Dedifferentiated amniotic fluid mesenchymal stem cell (primary cell): ENCODE measurements at regions not wholly inside any gene's neighbourhood (a gene's known extent, or its start where the extent isn't known, plus 50 kb on each side); places are given as distances from the start of the nearest gene placed in this dataset.

Experiments
- DNase-seq: peaks from one replicate; pipeline ENCODE4 v3.0.0-alpha.2; 2016; ENCODE audit errors: extremely low spot score

DNA sequence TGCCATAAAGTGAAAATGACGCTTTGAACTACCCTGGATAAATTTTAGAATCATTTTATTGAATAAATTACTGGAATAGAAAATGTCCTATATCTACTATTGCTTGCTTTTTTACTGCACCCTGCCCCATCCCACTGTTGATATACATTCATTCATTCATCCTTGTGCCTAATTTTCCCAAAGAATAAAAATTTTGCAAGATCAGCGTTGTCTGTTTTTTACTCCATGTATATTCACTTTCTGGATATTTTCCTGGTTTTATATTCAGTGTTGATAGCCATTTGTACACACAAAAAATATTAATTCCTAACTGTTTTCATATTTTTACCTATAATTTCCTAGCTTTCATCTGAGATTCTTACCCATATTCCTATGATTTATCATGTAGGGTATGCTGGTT is 262.9 kb upstream of the MAGI2 start:
- DNase-seq = no peak

- DNase-seq = no peak
Measured at GRCh38 chr7:79714081-79714480, 260.6 kb upstream of the MAGI2 start.

DNA sequence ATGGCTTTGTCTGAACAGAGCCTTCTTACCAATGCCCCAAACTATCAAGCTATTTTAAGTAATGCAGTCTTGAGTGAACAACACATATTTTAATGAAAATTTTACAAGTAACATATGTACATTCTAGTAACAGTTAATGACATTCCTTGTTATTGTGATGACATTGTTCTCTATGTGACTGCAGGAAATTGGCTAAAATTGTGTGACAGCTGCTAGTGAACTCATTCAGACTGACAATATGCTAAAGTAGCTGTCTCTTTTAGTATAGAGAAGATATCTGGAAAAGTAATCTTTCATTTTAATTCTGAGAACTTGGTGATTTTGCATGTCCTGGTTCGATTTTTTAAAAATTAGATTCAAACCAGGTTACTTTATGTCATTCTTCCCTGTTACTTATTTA is 259.8 kb upstream of the MAGI2 start:
- DNase-seq = no peak

GRCh38 chr7:79711660-79712059 is 258.2 kb upstream of the MAGI2 start:
- no peak for DNase-seq

GRCh38 chr7:79709574-79710409 is 256.3 kb upstream of the MAGI2 start:
- no peak for DNase-seq

GRCh38 chr7:79702116-79702515 is 248.6 kb upstream of the MAGI2 start:
- no peak for DNase-seq

- peak; percentile 54 for DNase-seq
Measured at GRCh38 chr7:79692015-79692414, 238.5 kb upstream of the MAGI2 start.

GRCh38 chr7:79691074-79691473 is 237.6 kb upstream of the MAGI2 start:
- DNase-seq = no peak

DNA sequence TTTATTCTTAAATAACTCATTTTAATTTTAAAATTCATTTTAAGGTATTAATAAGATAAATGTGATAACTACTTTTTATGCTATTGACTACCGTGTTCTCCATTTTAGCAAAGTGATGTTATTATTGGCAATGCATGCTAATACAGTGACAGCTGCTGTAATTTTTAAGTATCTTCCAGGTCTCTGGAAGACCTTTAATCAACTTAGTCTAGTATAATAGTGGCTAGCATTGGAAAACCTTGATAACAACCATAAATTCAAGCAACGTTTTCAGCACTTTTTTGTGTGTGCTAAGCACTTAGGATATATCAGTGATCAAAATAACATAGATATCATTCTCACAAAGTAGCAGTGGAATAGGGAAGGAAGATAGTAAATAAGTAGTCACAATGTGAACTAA is 230.9 kb upstream of the MAGI2 start:
- DNase-seq = no peak

- DNase-seq = no peak
Measured at GRCh38 chr7:79683916-79684315, 230.4 kb upstream of the MAGI2 start.

- DNase-seq = no peak
Measured at GRCh38 chr7:79683185-79683890, 229.9 kb upstream of the MAGI2 start.

- DNase-seq = no peak
Measured at GRCh38 chr7:79681454-79681853, 228.0 kb upstream of the MAGI2 start.

- DNase-seq = no peak
Measured at GRCh38 chr7:79673969-79674368, 220.5 kb upstream of the MAGI2 start.

DNA sequence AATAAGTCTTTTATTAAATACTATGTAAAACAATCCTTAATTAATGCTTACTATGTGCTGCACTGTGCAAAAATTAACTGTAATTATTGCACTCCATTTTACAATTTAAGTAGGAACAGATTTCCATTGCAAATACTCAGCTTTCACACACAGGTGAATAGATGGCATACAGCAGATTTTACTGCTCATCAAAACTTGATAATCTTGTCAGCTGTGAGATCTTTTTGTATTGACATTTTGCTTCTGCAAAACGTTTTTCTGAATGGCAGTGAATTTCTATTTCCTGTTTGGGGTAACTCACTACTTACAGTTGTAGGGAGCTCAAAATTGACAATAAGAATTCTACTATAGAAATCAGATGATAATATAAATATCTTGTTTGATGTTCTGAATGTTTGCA is 220.0 kb upstream of the MAGI2 start:
- no peak for DNase-seq

DNA sequence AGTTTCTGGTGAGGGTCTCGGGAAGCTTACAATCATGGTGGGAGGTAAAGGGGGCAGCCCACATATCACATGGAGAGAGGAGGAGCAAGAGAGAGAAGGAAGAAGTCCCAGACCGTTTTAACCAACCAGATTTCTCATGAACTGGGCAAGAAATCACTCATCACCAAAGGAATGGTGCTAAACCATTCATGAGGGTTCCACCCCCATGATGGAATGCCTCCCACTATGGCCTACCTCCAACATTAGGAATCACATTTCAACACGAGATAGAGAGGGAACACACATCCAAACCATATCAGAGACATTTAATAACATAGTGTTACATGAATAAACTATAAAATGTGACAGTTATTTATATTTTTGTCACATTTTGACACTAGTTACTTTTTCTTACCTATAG is 214.8 kb upstream of the MAGI2 start:
- no peak for DNase-seq

DNA sequence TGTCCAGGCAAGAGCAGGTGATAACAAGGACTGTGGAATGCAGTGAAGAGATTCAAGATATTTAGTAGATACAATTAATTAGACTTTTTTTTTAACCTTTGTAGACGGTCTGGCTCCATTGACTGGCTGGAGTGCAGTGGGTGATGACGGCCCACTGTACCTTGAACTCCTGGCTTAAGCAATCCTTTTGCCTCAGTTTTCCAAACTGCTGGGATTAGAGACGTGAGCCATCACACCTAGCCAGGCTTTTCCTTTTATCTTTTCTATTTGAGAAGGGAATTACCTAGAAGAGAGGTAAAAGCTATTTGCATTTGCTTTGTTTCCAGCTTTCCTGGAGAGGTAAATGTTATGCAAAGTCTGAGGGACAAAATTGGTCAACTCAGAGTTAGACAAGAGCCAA is 213.0 kb upstream of the MAGI2 start:
- no peak for DNase-seq

GRCh38 chr7:79664884-79665676 is 211.6 kb upstream of the MAGI2 start:
- no peak for DNase-seq

DNA sequence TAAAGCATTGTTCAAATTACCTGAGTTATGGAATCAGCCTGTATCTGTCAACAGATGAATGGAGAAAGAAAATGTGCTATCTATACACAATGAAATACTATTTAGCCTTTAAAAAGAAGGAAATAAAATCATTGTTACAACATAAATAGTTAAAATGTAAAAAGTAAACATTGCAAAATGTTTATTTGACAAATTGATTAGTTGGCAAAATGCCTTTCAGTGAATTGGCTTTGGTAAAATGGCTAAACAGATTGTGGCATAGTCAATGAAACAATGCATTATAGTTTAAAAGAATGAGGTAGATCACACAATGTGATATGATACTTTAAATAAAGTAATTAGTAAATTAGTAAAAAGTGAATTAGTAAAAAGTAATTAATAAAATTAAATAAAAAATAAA is 204.8 kb upstream of the MAGI2 start:
- DNase-seq = no peak

- DNase-seq = no peak
Measured at GRCh38 chr7:79653136-79653631, 199.7 kb upstream of the MAGI2 start.

DNA sequence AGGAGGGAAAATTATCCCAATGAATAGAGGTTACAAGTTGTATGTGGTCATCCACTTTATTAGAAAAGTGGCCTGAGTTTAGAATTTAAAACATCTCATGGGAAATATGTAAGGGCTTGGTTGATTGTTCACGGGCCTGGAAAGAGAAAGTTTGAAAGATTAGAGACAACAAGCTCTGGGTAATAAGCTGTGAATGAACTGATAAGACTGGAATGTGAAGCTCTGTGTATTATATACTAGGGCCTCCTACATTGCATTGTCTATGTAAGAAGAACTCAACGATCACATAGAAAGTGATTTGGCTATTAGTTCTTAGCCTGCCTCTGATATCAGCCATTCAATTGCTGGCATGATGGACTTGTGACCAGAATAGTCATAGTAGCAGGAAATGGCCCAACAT is 199.2 kb upstream of the MAGI2 start:
- DNase-seq = no peak

DNA sequence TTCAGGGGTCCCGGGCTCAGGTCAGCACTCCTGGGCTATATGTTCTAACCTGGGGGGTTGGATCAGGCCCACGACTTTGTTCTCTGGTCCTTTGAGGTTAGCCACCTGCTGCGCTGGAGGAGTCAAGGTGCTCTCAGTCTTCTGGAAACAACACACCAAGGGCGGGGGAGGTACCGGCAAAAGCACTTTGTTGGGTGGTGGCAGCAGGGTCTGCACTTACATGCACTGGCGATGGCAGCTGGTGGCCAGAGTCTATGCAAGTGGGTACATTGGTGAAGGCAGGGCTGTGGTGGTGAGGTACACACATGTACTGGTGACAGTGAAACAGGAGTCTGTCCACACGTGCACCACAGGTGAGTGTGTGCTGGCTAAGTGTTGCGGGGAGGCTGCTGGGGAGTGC is 194.2 kb upstream of the MAGI2 start:
- no peak for DNase-seq

DNA sequence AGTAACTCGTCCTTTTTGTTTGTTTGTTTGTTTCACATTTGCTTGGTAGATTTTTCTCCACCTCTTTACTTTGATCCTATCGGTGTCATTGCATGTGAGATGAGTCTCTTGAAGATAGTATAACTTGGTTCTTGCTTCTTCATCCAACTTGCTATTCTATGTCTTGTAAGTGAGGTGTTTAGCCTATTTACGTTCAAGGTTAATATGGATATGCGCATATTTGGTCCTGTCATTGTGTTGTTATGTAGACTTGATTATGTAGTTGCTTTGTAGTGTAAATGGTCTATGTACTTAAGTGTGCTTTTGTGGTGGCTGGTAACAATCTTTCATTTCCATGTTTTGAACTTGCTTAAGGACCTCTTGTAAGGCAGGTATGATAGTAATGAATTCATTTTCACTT is 192.8 kb upstream of the MAGI2 start:
- no peak for DNase-seq
